D721Med (cell line): ENCODE measurements at regions not wholly inside any gene's neighbourhood (a gene's known extent, or its start where the extent isn't known, plus 50 kb on each side); places are given as distances from the start of the nearest gene placed in this dataset.

Experiments
- DNase-seq: peaks from one replicate; pipeline ENCODE4 v3.0.0; 2011; ENCODE audit warnings: low spot score; ENCODE audit not compliant: insufficient read length
- FAIRE-seq: peaks from 2 replicates; lab custom pipeline; 2011; peaks lifted over from hg19 to GRCh38; lab: Jason Lieb, UNC
- TF ChIP-seq, protein P1 (sequence below): IDR thresholded peaks from 2 replicates; pipeline ENCODE4 v1.5.1; 2012; ENCODE audit warnings: mild to moderate bottlenecking, control low read depth; ENCODE audit not compliant: insufficient read depth; ENCODE audit errors: missing control alignments

DNA sequence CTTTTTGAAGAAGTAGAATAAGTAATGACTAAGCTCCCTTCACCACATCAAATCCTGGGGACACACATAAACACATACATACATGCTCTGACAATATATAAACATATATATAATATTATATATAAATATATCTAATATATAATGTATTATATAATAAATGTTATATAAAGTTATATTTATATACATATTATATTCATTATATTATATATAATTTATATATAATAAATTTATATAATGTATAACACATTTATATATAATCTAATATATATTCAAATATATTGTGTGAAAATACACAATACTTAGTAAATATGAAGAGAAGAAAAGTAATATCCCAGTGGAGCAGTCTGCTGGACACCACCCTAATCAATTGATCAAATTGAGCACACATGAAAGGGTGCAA is 2177.9 kb upstream of the CELF4 start:
- no peak for FAIRE-seq
- no peak for DNase-seq
- TF ChIP-seq, protein P1, sequence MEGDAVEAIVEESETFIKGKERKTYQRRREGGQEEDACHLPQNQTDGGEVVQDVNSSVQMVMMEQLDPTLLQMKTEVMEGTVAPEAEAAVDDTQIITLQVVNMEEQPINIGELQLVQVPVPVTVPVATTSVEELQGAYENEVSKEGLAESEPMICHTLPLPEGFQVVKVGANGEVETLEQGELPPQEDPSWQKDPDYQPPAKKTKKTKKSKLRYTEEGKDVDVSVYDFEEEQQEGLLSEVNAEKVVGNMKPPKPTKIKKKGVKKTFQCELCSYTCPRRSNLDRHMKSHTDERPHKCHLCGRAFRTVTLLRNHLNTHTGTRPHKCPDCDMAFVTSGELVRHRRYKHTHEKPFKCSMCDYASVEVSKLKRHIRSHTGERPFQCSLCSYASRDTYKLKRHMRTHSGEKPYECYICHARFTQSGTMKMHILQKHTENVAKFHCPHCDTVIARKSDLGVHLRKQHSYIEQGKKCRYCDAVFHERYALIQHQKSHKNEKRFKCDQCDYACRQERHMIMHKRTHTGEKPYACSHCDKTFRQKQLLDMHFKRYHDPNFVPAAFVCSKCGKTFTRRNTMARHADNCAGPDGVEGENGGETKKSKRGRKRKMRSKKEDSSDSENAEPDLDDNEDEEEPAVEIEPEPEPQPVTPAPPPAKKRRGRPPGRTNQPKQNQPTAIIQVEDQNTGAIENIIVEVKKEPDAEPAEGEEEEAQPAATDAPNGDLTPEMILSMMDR, result no peak

- DNase-seq (no peak), FAIRE-seq (peak; percentile 82)
- TF ChIP-seq, protein P1, result no peak
Measured at GRCh38 chr18:39741755-39742466, 2176.3 kb upstream of the CELF4 start.

DNA sequence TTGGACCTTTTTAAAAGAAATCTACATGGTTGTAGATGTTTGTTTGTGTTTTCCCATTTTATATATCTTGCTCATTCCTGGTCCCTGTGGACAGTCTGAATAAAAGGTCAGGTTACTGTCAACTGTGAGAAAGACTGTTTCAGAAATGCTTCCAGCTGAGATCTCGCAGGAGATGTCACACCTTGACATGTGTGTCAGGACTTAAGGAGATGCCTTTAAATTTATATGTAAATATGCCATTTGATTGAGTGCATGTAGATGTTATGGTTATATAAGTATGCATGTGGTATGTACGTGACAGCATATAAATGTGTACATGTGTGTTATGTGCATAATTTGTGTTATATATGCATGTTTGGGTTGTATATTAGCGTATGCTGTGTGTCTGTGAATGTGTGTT is 2172.3 kb upstream of the CELF4 start:
- DNase-seq, result no peak
- no peak for FAIRE-seq
- TF ChIP-seq, protein P1, result no peak

- FAIRE-seq, result peak; percentile 29
- TF ChIP-seq, protein P1, result no peak
- DNase-seq, result no peak
Measured at GRCh38 chr18:39732918-39733317, 2167.3 kb upstream of the CELF4 start.

- TF ChIP-seq, protein P1, result no peak
- FAIRE-seq (no peak), DNase-seq (no peak)
Measured at GRCh38 chr18:39730606-39731005, 2165.0 kb upstream of the CELF4 start.

- DNase-seq, result no peak
- TF ChIP-seq, protein P1, result no peak
- peak; percentile 80 for FAIRE-seq
Measured at GRCh38 chr18:39724652-39725051, 2159.1 kb upstream of the CELF4 start.

GRCh38 chr18:39721712-39722111 is 2156.1 kb upstream of the CELF4 start:
- FAIRE-seq (no peak), DNase-seq (no peak)
- TF ChIP-seq, protein P1, result no peak
